ENCODE measurements at regions not wholly inside any gene's neighbourhood (a gene's known extent, or its start where the extent isn't known, plus 50 kb on each side); places are given as distances from the start of the nearest gene placed in this dataset.
"Not testable (repeated sequence)": the region's sequence is repeated elsewhere in the genome, so short reads cannot be mapped to it uniquely, and the experiment has no call there.

DNA sequence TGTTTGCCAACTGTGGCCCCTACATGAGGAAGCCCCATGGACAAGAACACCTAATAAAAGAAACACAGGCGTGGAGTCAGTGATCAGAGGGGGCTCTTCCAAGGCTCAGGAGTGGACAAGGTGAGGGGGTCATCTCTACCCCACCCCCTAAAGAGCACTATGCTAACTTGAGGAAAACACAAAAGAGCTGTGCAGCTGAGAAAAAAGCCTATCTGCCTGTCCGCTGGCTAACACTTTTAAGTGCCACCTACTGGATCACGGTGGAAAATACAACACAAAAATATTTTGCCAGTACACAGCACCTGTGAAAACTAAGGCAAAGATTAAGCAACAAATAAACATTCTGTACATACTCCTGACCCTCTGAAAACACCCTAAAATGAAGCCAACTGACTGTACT is 53.1 kb upstream of the COBL start:
- no peak for DNase-seq (ENCODE audit: low spot score)
- peak; percentile 75 for TF ChIP-seq CTCF (IDR thresholded peaks at IDR 0.05)
- Mint-ChIP-seq H3K4me1 (ENCODE audit: low read depth) (no peaks in the 10 kb centered on the region), H3K36me3 (ENCODE audit: low read depth) (no peaks in the 10 kb centered on the region), H3K4me3 (ENCODE audit: unreplicated experiment) (no peak overlapping the region), H3K27me3 (ENCODE audit: low read depth) (peaks cover 21% of the 10 kb centered on the region), H3K27ac (ENCODE audit: unreplicated experiment) (no peak overlapping the region), H3K9me3 (ENCODE audit: low read depth) (no peaks in the 10 kb centered on the region)

DNA sequence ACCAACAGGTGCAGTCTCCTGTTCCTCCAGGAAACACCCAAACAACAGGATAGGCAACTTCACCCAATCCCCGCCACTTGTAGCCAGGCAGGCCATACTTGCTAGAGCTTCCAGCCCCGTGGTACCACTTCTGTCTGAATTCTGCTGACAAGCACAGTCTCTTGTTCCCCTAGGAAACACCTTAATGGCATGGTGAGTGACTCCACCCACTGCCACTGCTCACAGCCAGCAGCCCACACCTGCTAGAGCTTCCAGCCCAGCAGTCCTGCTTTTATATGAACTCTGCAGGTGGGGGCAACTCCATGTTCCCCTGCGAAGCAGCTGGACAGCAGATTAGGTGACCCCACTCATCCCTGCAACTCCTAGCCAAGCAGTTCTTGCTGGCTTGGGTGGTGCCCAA is 52.6 kb upstream of the COBL start:
- not testable (repeated sequence) for DNase-seq (ENCODE audit: low spot score); H3K4me3 Mint-ChIP-seq (ENCODE audit: unreplicated experiment); H3K27ac Mint-ChIP-seq (ENCODE audit: unreplicated experiment); H3K9me3 Mint-ChIP-seq (ENCODE audit: low read depth); H3K4me1 Mint-ChIP-seq (ENCODE audit: low read depth); H3K36me3 Mint-ChIP-seq (ENCODE audit: low read depth)
- H3K27me3 Mint-ChIP-seq (ENCODE audit: low read depth): peaks cover 23% of the 10 kb centered on the region

DNA sequence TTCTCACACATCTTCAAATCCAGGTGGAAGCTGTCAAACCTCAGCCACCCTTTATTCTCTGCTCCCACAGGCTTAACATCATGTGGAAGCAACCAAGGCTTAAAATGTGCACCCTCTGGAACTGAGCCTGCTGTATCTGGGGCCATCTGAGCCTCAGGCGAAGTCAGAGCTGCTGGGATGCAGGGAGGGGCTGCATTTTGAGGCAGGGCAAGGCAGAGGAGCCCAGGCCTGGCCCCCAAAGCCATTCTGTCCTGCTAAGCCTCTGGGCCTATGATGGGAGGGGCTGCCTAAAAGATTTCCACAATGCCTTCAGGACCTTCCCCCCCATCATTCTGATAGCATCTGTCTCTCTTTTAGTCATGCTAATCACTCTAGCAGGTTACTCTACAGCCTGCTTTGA is 51.7 kb upstream of the COBL start:
- Mint-ChIP-seq H3K9me3 (ENCODE audit: low read depth) (no peaks in the 10 kb centered on the region), H3K27me3 (ENCODE audit: low read depth) (peaks cover 24% of the 10 kb centered on the region), H3K4me1 (ENCODE audit: low read depth) (no peaks in the 10 kb centered on the region), H3K4me3 (ENCODE audit: unreplicated experiment) (no peak overlapping the region), H3K36me3 (ENCODE audit: low read depth) (no peaks in the 10 kb centered on the region), H3K27ac (ENCODE audit: unreplicated experiment) (no peak overlapping the region)
- TF ChIP-seq CTCF (IDR thresholded peaks at IDR 0.05): no peak
- no peak for DNase-seq (ENCODE audit: low spot score)

- H3K27me3 Mint-ChIP-seq (ENCODE audit: low read depth): peaks cover 28% of the 10 kb centered on the region
- H3K4me3 Mint-ChIP-seq (ENCODE audit: unreplicated experiment): no peak overlapping the region
- H3K27ac Mint-ChIP-seq (ENCODE audit: unreplicated experiment): no peak overlapping the region
- no peaks in the 10 kb centered on the region for H3K36me3 Mint-ChIP-seq (ENCODE audit: low read depth)
- no peak for TF ChIP-seq CTCF (IDR thresholded peaks at IDR 0.05)
- H3K4me1 Mint-ChIP-seq (ENCODE audit: low read depth): no peaks in the 10 kb centered on the region
- no peak for DNase-seq (ENCODE audit: low spot score)
- H3K9me3 Mint-ChIP-seq (ENCODE audit: low read depth): no peaks in the 10 kb centered on the region
Measured at GRCh38 chr7:51367614-51367968, 51.0 kb upstream of the COBL start.

DNA sequence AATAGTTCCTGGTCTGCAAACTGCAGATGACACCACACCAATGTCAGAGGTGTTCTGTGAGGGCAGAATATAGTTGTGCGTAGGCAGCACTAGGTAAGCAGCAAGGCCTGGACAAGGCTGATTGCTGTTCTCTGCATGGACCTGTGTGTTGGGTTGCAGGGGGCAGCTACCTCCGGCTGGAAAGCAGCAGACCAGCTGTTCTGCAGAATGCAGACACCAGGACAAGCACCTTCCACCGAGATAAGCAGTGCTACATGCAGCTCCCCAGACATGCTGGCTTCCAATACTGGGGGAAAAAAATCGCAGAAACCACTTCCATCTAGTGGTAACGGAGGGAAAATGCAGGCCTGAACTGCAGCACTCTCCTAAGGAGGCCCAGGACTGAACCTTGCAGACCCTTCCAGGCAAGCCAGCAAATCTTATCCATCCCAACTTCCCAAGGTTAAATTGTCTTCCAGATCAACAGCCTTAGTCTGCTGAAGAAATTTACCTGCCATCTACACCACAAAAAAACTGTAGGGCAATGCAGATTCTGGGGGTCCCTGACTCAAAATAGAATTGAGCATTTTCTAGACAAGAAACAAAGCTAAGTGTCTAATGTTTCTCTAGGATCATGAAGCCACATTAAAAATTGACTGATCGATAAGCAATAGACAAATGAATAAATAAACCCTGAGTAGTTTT is 50.5 kb upstream of the COBL start:
- no peak overlapping the region for H3K4me3 Mint-ChIP-seq (ENCODE audit: unreplicated experiment)
- no peak overlapping the region for H3K27ac Mint-ChIP-seq (ENCODE audit: unreplicated experiment)
- no peak for DNase-seq (ENCODE audit: low spot score)
- TF ChIP-seq CTCF (IDR thresholded peaks at IDR 0.05): peak; percentile 85
- no peaks in the 10 kb centered on the region for H3K9me3 Mint-ChIP-seq (ENCODE audit: low read depth)
- peaks cover 25% of the 10 kb centered on the region for H3K27me3 Mint-ChIP-seq (ENCODE audit: low read depth)
- no peaks in the 10 kb centered on the region for H3K4me1 Mint-ChIP-seq (ENCODE audit: low read depth)
- no peaks in the 10 kb centered on the region for H3K36me3 Mint-ChIP-seq (ENCODE audit: low read depth)

Data from chondrocyte (in vitro differentiated cells).